ENCODE measurements at regions not wholly inside any gene's neighbourhood (a gene's known extent, or its start where the extent isn't known, plus 50 kb on each side); places are given as distances from the start of the nearest gene placed in this dataset.
"Not testable (repeated sequence)": the region's sequence is repeated elsewhere in the genome, so short reads cannot be mapped to it uniquely, and the experiment has no call there.

- DNase-seq (ENCODE audit: low spot score): no peak
Observed at GRCh38 chr5:117633093-117633492, 1058.5 kb upstream of the SEMA6A start.

- no peak for DNase-seq (ENCODE audit: low spot score)
Observed at GRCh38 chr5:117624201-117624600, 1049.6 kb upstream of the SEMA6A start.

GRCh38 chr5:117623042-117623805 lies 1048.6 kb upstream of the SEMA6A start:
- no peak for DNase-seq (ENCODE audit: low spot score)

GRCh38 chr5:117621921-117622320 lies 1047.3 kb upstream of the SEMA6A start:
- DNase-seq (ENCODE audit: low spot score): no peak

- no peak for DNase-seq (ENCODE audit: low spot score)
Observed at GRCh38 chr5:117615226-117615625, 1040.6 kb upstream of the SEMA6A start.

- DNase-seq (ENCODE audit: low spot score): no peak
Observed at GRCh38 chr5:117614408-117614807, 1039.8 kb upstream of the SEMA6A start.

GRCh38 chr5:117604845-117605244 lies 1030.2 kb upstream of the SEMA6A start:
- no peak for DNase-seq (ENCODE audit: low spot score)

- DNase-seq (ENCODE audit: low spot score): not testable (repeated sequence)
Observed at GRCh38 chr5:117599811-117600210, 1025.2 kb upstream of the SEMA6A start.

GRCh38 chr5:117594166-117594565 lies 1019.5 kb upstream of the SEMA6A start:
- DNase-seq (ENCODE audit: low spot score): no peak

GRCh38 chr5:117590944-117591343 lies 1016.3 kb upstream of the SEMA6A start:
- no peak for DNase-seq (ENCODE audit: low spot score)

GRCh38 chr5:117588611-117589010 lies 1014.0 kb upstream of the SEMA6A start:
- no peak for DNase-seq (ENCODE audit: low spot score)

- DNase-seq (ENCODE audit: low spot score): no peak
Observed at GRCh38 chr5:117587111-117587510, 1012.5 kb upstream of the SEMA6A start.

- DNase-seq (ENCODE audit: low spot score): no peak
Observed at GRCh38 chr5:117568622-117569021, 994.0 kb upstream of the SEMA6A start.

- DNase-seq (ENCODE audit: low spot score): no peak
Observed at GRCh38 chr5:117568126-117568525, 993.5 kb upstream of the SEMA6A start.

- DNase-seq (ENCODE audit: low spot score): no peak
Observed at GRCh38 chr5:117562647-117563046, 988.0 kb upstream of the SEMA6A start.

- no peak for DNase-seq (ENCODE audit: low spot score)
Observed at GRCh38 chr5:117561531-117561930, 986.9 kb upstream of the SEMA6A start.

GRCh38 chr5:117559005-117559844 lies 984.6 kb upstream of the SEMA6A start:
- DNase-seq (ENCODE audit: low spot score): no peak

GRCh38 chr5:117551236-117551635 lies 976.6 kb upstream of the SEMA6A start:
- DNase-seq (ENCODE audit: low spot score): no peak

- DNase-seq (ENCODE audit: low spot score): no peak
Observed at GRCh38 chr5:117547192-117547591, 972.6 kb upstream of the SEMA6A start.

- DNase-seq (ENCODE audit: low spot score): no peak
Observed at GRCh38 chr5:117539692-117540091, 965.1 kb upstream of the SEMA6A start.

GRCh38 chr5:117533792-117534191 lies 959.2 kb upstream of the SEMA6A start:
- DNase-seq (ENCODE audit: low spot score): no peak

GRCh38 chr5:117533051-117533670 lies 958.5 kb upstream of the SEMA6A start:
- DNase-seq (ENCODE audit: low spot score): not testable (repeated sequence)

- DNase-seq (ENCODE audit: low spot score): no peak
Observed at GRCh38 chr5:117519957-117520500, 945.4 kb upstream of the SEMA6A start.
